K562 (cell line): ENCODE measurements at regions not wholly inside any gene's neighbourhood (a gene's known extent, or its start where the extent isn't known, plus 50 kb on each side); places are given as distances from the start of the nearest gene placed in this dataset.

Experiments used
- CCNT2 ChIP-seq: IDR thresholded peaks from 2 replicates; pipeline ENCODE4 v1.6.1; 2011; ENCODE audit warnings: borderline replicate concordance, low read depth, mild to moderate bottlenecking, moderate library complexity, mixed read lengths, low read length; ENCODE audit not compliant: insufficient read length; ENCODE audit errors: extremely low read depth
- FOS ChIP-seq: IDR thresholded peaks from 3 replicates; pipeline ENCODE4 v1.6.1; 2011; ENCODE audit not compliant: insufficient read length; ENCODE audit errors: extremely low read depth
- HDAC2 ChIP-seq: fragments of 450-650 bp; IDR thresholded peaks from 2 replicates; pipeline ENCODE4 v1.6.1; 2016; ENCODE audit warnings: mild to moderate bottlenecking
- NFRKB ChIP-seq: fragments of 450-650 bp; IDR thresholded peaks from 2 replicates; pipeline ENCODE4 v1.6.1; 2016; ENCODE audit warnings: low read depth
- TF ChIP-seq, protein P1 (sequence below), 2 experiments: IDR thresholded peaks in 1 of 2; conservative IDR thresholded peaks in 1 of 2; 2 replicates each; pipeline ENCODE4 v1.6.1; 2016; ENCODE audit warnings: low read depth in 2 of 2, mild to moderate bottlenecking in 1 of 2, missing compliant biosample characterization in 1 of 2, missing genetic modification characterization in 1 of 2, moderate library complexity in 1 of 2
- TF ChIP-seq, protein P2 (sequence below): fragments of 450-650 bp; formaldehyde crosslinking; IDR thresholded peaks from 2 replicates; pipeline ENCODE4 v1.4.0; 2020; ENCODE audit warnings: mild to moderate bottlenecking, moderate library complexity
- TF ChIP-seq, protein P3 (sequence below): IDR thresholded peaks from 2 replicates; pipeline ENCODE4 v1.6.1; 2014; ENCODE audit warnings: antibody characterized with exemption

DNA sequence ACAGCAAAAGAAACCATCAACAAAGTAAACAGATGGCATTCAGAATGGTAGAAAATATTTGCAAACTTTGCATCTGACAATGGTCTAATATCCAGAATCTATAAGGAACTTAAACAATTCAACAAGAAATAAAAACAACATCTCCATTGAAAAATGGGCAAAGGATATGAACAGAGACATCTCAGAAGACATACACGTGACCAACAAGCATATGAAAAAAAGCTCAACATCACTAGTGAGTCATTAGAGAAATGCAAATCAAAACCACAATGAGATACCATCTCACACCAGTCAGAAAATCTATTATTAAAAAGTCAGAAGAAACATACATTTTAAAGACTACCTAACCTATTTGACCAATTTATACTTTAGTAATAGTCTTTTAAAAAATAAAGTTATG lies 571.3 kb upstream of the NRG3 start (continued):
- TF ChIP-seq HDAC2 (no peak), FOS (no peak), CCNT2 (no peak), NFRKB (no peak)
- TF ChIP-seq, protein P1, sequence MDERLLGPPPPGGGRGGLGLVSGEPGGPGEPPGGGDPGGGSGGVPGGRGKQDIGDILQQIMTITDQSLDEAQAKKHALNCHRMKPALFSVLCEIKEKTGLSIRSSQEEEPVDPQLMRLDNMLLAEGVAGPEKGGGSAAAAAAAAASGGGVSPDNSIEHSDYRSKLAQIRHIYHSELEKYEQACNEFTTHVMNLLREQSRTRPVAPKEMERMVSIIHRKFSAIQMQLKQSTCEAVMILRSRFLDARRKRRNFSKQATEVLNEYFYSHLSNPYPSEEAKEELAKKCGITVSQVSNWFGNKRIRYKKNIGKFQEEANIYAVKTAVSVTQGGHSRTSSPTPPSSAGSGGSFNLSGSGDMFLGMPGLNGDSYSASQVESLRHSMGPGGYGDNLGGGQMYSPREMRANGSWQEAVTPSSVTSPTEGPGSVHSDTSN (CRISPR knock-in tag; IDR thresholded peaks at IDR 0.05; ENCODE audit: low read depth), result no peak
- TF ChIP-seq, protein P1 (tag; conservative IDR thresholded peaks at IDR 0.05; ENCODE audit: low read depth), result no peak
- TF ChIP-seq, protein P2, sequence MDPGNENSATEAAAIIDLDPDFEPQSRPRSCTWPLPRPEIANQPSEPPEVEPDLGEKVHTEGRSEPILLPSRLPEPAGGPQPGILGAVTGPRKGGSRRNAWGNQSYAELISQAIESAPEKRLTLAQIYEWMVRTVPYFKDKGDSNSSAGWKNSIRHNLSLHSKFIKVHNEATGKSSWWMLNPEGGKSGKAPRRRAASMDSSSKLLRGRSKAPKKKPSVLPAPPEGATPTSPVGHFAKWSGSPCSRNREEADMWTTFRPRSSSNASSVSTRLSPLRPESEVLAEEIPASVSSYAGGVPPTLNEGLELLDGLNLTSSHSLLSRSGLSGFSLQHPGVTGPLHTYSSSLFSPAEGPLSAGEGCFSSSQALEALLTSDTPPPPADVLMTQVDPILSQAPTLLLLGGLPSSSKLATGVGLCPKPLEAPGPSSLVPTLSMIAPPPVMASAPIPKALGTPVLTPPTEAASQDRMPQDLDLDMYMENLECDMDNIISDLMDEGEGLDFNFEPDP (CRISPR knock-in tag), result no peak
- TF ChIP-seq, protein P3, sequence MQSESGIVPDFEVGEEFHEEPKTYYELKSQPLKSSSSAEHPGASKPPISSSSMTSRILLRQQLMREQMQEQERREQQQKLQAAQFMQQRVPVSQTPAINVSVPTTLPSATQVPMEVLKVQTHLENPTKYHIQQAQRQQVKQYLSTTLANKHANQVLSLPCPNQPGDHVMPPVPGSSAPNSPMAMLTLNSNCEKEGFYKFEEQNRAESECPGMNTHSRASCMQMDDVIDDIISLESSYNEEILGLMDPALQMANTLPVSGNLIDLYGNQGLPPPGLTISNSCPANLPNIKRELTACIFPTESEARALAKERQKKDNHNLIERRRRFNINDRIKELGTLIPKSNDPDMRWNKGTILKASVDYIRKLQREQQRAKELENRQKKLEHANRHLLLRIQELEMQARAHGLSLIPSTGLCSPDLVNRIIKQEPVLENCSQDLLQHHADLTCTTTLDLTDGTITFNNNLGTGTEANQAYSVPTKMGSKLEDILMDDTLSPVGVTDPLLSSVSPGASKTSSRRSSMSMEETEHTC, result no peak
